Heart left ventricle (tissue), 16 donors: ENCODE measurements at regions not wholly inside any gene's neighbourhood (a gene's known extent, or its start where the extent isn't known, plus 50 kb on each side); places are given as distances from the start of the nearest gene placed in this dataset.
A peak's percentile ranks its signal among the peaks of the same experiment; 100 is the strongest.

Experiments
- ATAC-seq, 4 donors: fragments of 200-7000 bp; cut with Tn5 transposase; one replicate each; pipeline ENCODE4 v1.9.1; 2020 to 2022; ENCODE audit warnings: moderate library complexity in 4 of 4, mild to moderate bottlenecking in 3 of 4, moderate number of reproducible peaks in 1 of 4
- DNase-seq, 5 donors: peaks; one replicate each; pipeline ENCODE4 v3.0.0-alpha.2; 2020
- H3K27ac ChIP-seq, 12 donors: fragments of 200-600 bp; sonication (generic) in 4 of 12; one replicate each; pipeline versions ENCODE4 v1.5.0 to v1.8.0; 2016 to 2022; ENCODE audit warnings: mild to moderate bottlenecking in 2 of 12
- H3K27me3 ChIP-seq, 9 donors: fragments of 200-600 bp; sonication (generic) in 2 of 9; one replicate each; pipeline versions ENCODE4 v1.5.1 to v1.8.0; 2016 to 2022; ENCODE audit warnings: mild to moderate bottlenecking in 3 of 9
- H3K36me3 ChIP-seq, 9 donors: fragments of 200-600 bp; sonication (generic) in 2 of 9; one replicate each; pipeline versions ENCODE4 v1.5.0 to v1.8.0; 2018 to 2022; ENCODE audit warnings: mild to moderate bottlenecking in 2 of 9
- H3K4me1 ChIP-seq, 12 donors: fragments of 200-600 bp; sonication (generic) in 4 of 12; one replicate each; pipeline versions ENCODE4 v1.5.0 to v1.8.0; 2016 to 2022; ENCODE audit warnings: mild to moderate bottlenecking in 3 of 12
- H3K4me3 ChIP-seq, 12 donors: fragments of 200-600 bp; sonication (generic) in 4 of 12; one replicate each; pipeline versions ENCODE4 v1.5.0 to v1.8.0; 2017 to 2022; ENCODE audit warnings: mild to moderate bottlenecking in 9 of 12, moderate library complexity in 4 of 12
- H3K9me3 ChIP-seq, 12 donors: fragments of 200-600 bp; sonication (generic) in 4 of 12; one replicate each; pipeline versions ENCODE4 v1.5.0 to v1.8.0; 2016 to 2022; ENCODE audit warnings: mild to moderate bottlenecking in 1 of 12
- POLR2A ChIP-seq, 2 donors: fragments of 450-650 bp; IDR thresholded peaks; one replicate each; pipeline ENCODE4 v1.6.1; 2017; ENCODE audit warnings: antibody characterized with exemption in 2 of 2, mild to moderate bottlenecking in 2 of 2, moderate library complexity in 2 of 2
- WGBS, 4 donors: extraction: QIAGEN DNeasy Blood & Tissue Kit in 2 of 4; methylation state at CpG; one replicate each; pipeline versions ENCODE4 v1.1.5 to v1.1.7; 2013 to 2018; 5-methylcytosine and 5-hydroxymethylcytosine counted together
- intact Hi-C, 10 donors: fragments of 100-400 bp; cut with DNase I; formaldehyde crosslinking; loops; one replicate each; pipeline versions ENCODE4 v1.11.1 to v1.14.2; 2022
- TF ChIP-seq, protein P1 (sequence below), 12 donors: fragments of 200-600 bp; sonication (generic) in 4 of 12; IDR thresholded peaks; one replicate each; pipeline versions ENCODE4 v1.5.0 to v1.8.0; 2018 to 2022; ENCODE audit warnings: antibody characterized with exemption in 12 of 12, mild to moderate bottlenecking in 5 of 12
- donor health status: ischemic (EF 13 %, LVEDD 7.1; RV severe dilation, severe dysfunction).
- donor health status: healthy with polysubstance abuse.
- donor health status: DM: no; HTN: yes; CAD: no.
- donor health status: DM: no; HTN: no; CAD: no.
- donor health status: ischemic (EF 25% LVEDD 6.9; RV normal size, moderate dysfunction).
- donor health status: ischemic (EF 25% LVEDD 5.7; RV mildly dilated, moderate dysfunction).
- donor health status: healthy.
- donor health status: DM: yes; HTN: yes; CAD: no.
- donor health status: ischemic (EF 35%, LVEDD 5.7; RV mildly dilated, moderate dysfunction).
- donor health status: nonischemic (EF 11% LVEDD 7.7; RV severe dilation, severe dysfunction).
- donor health status: DM: yes; HTN: yes; CAD: no.
- donor health status: PGD.
- donor health status: ischemic (EF 29% LVEDD 5.4; RV normal size, mild dysfunction).
- donor health status: nonischemic (EF 23%, LVEDD 6.1; RV moderate dilation, normal function).

DNA sequence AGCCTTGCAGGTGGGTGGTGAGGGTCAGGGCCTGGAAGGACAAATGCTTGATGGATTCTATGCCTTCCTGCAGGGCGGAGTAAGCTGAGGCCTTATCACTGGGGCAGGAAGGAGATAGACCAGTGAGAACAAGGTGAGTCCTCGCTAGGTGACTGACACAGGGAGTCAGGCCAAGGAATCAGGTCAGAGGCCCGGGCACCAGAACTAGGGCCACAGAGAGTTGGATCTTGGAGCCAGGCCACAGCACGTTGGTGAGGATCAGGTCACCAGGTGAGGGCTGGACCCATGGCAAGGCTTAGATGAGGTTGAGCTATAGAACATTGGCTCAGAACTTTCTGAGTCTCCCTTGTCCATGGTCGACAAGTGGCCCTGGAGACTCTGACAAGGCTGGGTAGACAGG, 328.2 kb downstream of the FOXO1 start:
- Histone ChIP-seq H3K9me3 (no peaks in the 10 kb centered on the region), H3K27me3 (no peaks in the 10 kb centered on the region), H3K36me3 (no peaks in the 10 kb centered on the region), H3K4me3 (no peak overlapping the region), H3K4me1 (peaks cover 0 to 19% (median 10%) of the 10 kb centered on the region in 12 donors), H3K27ac (no peak overlapping the region)
- intact Hi-C loops = no loop called here
- DNase-seq (no peak), ATAC-seq (no peak)
- WGBS, 4 donors = 95 to 97% (median 95%) methylated on average over 5 of the region's 5 CpGs
- TF ChIP-seq POLR2A (IDR thresholded peaks at IDR 0.05) = no peak
- TF ChIP-seq, protein P1, sequence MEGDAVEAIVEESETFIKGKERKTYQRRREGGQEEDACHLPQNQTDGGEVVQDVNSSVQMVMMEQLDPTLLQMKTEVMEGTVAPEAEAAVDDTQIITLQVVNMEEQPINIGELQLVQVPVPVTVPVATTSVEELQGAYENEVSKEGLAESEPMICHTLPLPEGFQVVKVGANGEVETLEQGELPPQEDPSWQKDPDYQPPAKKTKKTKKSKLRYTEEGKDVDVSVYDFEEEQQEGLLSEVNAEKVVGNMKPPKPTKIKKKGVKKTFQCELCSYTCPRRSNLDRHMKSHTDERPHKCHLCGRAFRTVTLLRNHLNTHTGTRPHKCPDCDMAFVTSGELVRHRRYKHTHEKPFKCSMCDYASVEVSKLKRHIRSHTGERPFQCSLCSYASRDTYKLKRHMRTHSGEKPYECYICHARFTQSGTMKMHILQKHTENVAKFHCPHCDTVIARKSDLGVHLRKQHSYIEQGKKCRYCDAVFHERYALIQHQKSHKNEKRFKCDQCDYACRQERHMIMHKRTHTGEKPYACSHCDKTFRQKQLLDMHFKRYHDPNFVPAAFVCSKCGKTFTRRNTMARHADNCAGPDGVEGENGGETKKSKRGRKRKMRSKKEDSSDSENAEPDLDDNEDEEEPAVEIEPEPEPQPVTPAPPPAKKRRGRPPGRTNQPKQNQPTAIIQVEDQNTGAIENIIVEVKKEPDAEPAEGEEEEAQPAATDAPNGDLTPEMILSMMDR (IDR thresholded peaks at IDR 0.05) = no peak

DNA sequence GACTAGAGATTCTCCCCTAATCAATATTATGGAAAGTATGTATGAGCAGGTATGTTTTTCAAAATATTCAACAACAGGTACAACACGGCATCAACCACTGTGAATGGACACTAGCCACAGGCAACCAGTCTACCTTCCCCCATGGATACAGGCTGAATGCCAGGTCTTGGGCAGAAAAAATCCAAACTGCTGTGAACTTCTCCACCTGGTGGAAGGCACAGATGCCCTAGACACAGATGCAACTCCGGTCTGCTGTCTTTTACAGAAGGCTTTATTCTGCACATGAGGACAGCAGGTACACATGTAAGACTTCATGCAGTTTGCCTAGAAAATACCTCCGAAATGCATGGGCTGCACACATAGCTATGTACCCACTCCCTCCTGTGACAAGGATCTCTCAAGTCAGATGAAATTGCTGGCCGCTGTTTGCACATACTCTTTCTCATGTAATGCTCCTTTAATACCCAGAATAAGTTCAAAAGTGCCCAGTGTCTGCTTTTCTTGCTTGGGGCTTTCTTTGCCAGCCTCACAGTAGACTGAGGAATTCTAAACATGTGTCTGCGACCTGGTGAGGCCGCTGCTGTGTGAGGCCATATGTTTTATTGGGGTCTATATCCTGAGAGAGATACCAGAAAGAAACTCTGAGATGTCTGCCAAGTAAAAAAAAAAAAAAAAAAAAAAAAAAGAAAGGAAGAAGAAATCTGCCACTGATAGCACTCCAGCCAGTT, 325.9 kb downstream of the FOXO1 start:
- peaks cover 0 to 30% (median 22%) of the 10 kb centered on the region in 12 donors for H3K4me1 ChIP-seq
- H3K27ac ChIP-seq = no peak overlapping the region
- ATAC-seq (no peak), DNase-seq (no peak)
- WGBS, 4 donors = 76 to 83% (median 81%) methylated on average over 6 of the region's 6 CpGs
- no peaks in the 10 kb centered on the region for H3K9me3 ChIP-seq
- TF ChIP-seq POLR2A (IDR thresholded peaks at IDR 0.05) = no peak
- TF ChIP-seq, protein P1 (IDR thresholded peaks at IDR 0.05) = peak in 1 of 12 donors; percentile 11
- no peaks in the 10 kb centered on the region for H3K27me3 ChIP-seq
- no peak overlapping the region for H3K4me3 ChIP-seq
- no peaks in the 10 kb centered on the region for H3K36me3 ChIP-seq
- intact Hi-C loops = loop anchor here in 1 of 10 donors (10.0 kb wide), 1 partner anchor 324 kb away; the partner anchor contains the start of gene FOXO1

DNA sequence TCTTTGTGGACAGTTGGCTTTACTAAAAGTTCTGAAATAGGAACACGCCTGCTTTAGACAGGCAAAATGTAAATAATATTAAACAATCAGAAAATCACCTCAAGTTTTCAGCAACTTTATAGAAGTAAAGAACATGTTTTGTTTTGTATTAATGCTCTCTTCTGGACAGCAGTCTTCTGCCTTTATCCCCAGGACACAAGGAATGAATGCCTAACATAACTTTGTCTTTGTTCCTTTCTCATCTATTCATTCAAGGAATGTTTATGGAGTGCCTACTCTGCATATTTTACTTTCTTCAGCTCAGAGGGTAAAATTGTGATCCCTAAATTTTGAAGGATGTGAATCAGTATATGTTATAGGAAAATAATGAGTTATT, 325.4 kb downstream of the FOXO1 start:
- H3K4me1 ChIP-seq = peaks cover 0 to 33% (median 21%) of the 10 kb centered on the region in 12 donors
- ATAC-seq (no peak), DNase-seq (no peak)
- no peaks in the 10 kb centered on the region for H3K27me3 ChIP-seq
- no peak for TF ChIP-seq POLR2A (IDR thresholded peaks at IDR 0.05)
- TF ChIP-seq, protein P1 (IDR thresholded peaks at IDR 0.05) = no peak
- no peak overlapping the region for H3K27ac ChIP-seq
- H3K4me3 ChIP-seq = no peak overlapping the region
- H3K9me3 ChIP-seq = no peaks in the 10 kb centered on the region
- H3K36me3 ChIP-seq = no peaks in the 10 kb centered on the region
- intact Hi-C loops = loop anchor here in 1 of 10 donors (10.0 kb wide), 1 partner anchor 324 kb away; the partner anchor contains the start of gene FOXO1
- WGBS, 4 donors = 70 to 85% (median 76%) methylated on average over 1 of the region's 1 CpG

DNA sequence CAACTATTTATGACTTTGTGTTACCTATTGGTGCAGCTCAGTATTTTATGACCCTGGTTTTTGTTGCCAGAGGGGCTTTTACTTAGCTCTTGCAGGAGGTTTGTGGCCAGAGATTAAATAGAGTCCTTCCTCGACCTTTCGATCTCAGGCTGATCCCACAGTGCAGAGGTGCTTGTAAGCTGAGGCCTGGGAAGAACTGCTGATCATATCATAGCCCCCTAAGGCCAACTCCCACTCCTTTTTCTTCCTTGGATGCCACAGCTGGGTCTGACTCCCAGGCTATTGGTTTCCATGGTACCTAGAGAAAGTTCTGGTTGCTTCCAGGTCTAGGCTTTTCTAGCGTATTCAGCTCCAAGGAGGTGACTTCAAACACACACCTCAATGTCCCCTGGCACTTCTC, 324.9 kb downstream of the FOXO1 start:
- Histone ChIP-seq H3K4me1 (peaks cover 0 to 33% (median 17%) of the 10 kb centered on the region in 12 donors), H3K36me3 (no peaks in the 10 kb centered on the region), H3K4me3 (no peak overlapping the region), H3K27ac (no peak overlapping the region), H3K9me3 (no peaks in the 10 kb centered on the region), H3K27me3 (no peaks in the 10 kb centered on the region)
- ATAC-seq = no peak
- WGBS, 4 donors = 96 to 98% (median 98%) methylated on average over 3 of the region's 3 CpGs
- TF ChIP-seq, protein P1 (IDR thresholded peaks at IDR 0.05) = no peak
- TF ChIP-seq POLR2A (IDR thresholded peaks at IDR 0.05) = no peak
- DNase-seq = no peak
- intact Hi-C loops = loop anchor here in 1 of 10 donors (10.0 kb wide), 1 partner anchor 323 kb away; the partner anchor contains the start of gene FOXO1
